HepG2 (cell line): ENCODE measurements at regions not wholly inside any gene's neighbourhood (a gene's known extent, or its start where the extent isn't known, plus 50 kb on each side); places are given as distances from the start of the nearest gene placed in this dataset.
A peak's percentile ranks its signal among the peaks of the same experiment; 100 is the strongest.

Experiments
- ATAC-seq: fragments of 200-7000 bp; cut with Tn5 transposase; 3 replicates; pipeline ENCODE4 v1.9.1; 2020; ENCODE audit warnings: mild to moderate bottlenecking, moderate library complexity
- BruUV-seq: library from RNA; stranded (reverse); fragments of 400-500 nt; replicated peaks from 2 replicates; lab custom pipeline; 2021; lab: Mats Ljungman, UMichigan
- CTCF ChIA-PET: fragments of 300-600 bp; formaldehyde crosslinking; extraction: SDS; loops from one replicate; lab custom pipeline; 2021; ENCODE audit warnings: low total read pairs, inconsistent platforms, low intra/inter-chr PET ratio; lab: Yijun Ruan, JAX
- POLR2A ChIA-PET: fragments of 350-600 bp; sonication (Branson Sonifier 250); formaldehyde crosslinking; loops from one replicate; lab custom pipeline; 2020; ENCODE audit warnings: antibody characterized with exemption, inconsistent platforms; lab: Yijun Ruan, JAX
- DNase-seq: peaks from one replicate; pipeline ENCODE4 v3.0.0-alpha.2; 2015; ENCODE audit warnings: low spot score
- FAIRE-seq: peaks from 3 replicates; lab custom pipeline; 2011; peaks lifted over from hg19 to GRCh38; lab: Jason Lieb, UNC
- H2AFZ ChIP-seq: one replicate; pipeline ENCODE4 v1.6.1; 2011; ENCODE audit warnings: low read length, inconsistent platforms
- H3K27ac ChIP-seq: fragments of 300-600 bp; 3 replicates; pipeline ENCODE4 v1.8.0; 2011; ENCODE audit warnings: mixed run types, mild to moderate bottlenecking, mixed read lengths, low read length, inconsistent platforms; ENCODE audit not compliant: insufficient read depth; ENCODE audit errors: extremely low read length
- H3K27me3 ChIP-seq, 2 experiments: fragments of 200-600 bp in 1 of 2; 2 replicates in 1 of 2; 3 replicates in 1 of 2; pipeline versions ENCODE4 v1.6.0 to v1.8.0; 2011; ENCODE audit warnings: low read length in 2 of 2, mild to moderate bottlenecking in 2 of 2, moderate library complexity in 2 of 2, inconsistent platforms in 1 of 2; ENCODE audit not compliant: insufficient read depth in 2 of 2, control insufficient read depth in 1 of 2
- H3K36me3 ChIP-seq, 2 experiments: fragments of 200-600 bp in 1 of 2; replicated peaks in 1 of 2; 2 replicates in 1 of 2; 3 replicates in 1 of 2; pipeline versions ENCODE4 v1.5.1 to v1.8.0; 2011; ENCODE audit warnings: low read length in 2 of 2, inconsistent platforms in 1 of 2; ENCODE audit not compliant: insufficient read depth in 2 of 2, control insufficient read depth in 1 of 2
- H3K4me1 ChIP-seq: 2 replicates; pipeline ENCODE4 v1.5.1; 2012; ENCODE audit warnings: low read length, inconsistent platforms; ENCODE audit not compliant: insufficient read depth
- H3K4me2 ChIP-seq: 2 replicates; pipeline ENCODE4 v1.6.0; 2011; ENCODE audit warnings: low read depth, low read length, inconsistent platforms
- H3K4me3 ChIP-seq, 3 experiments: fragments of 200-600 bp in 1 of 3; sonication (generic), shearing (Covaris generic) in 1 of 3; replicated peaks in 1 of 3; 2 replicates each; pipeline ENCODE4 v1.5.1; 2011 to 2016; ENCODE audit warnings: low read length in 3 of 3, inconsistent platforms in 2 of 3, low read depth in 2 of 3, mild to moderate bottlenecking in 2 of 3, control low read depth in 1 of 3, mixed read lengths in 1 of 3; ENCODE audit not compliant: insufficient read depth in 1 of 3
- H3K79me2 ChIP-seq: one replicate; pipeline ENCODE4 v1.6.1; 2011; ENCODE audit warnings: low read length, inconsistent platforms; ENCODE audit not compliant: insufficient read depth
- H3K9ac ChIP-seq: 2 replicates; pipeline ENCODE4 v1.6.0; 2011; ENCODE audit warnings: mild to moderate bottlenecking, low read depth, low read length, inconsistent platforms; ENCODE audit not compliant: insufficient read depth
- H3K9me3 ChIP-seq: 2 replicates; pipeline ENCODE4 v1.5.1; 2012; ENCODE audit warnings: mild to moderate bottlenecking, low read length
- H4K20me1 ChIP-seq: 2 replicates; pipeline ENCODE4 v1.6.0; 2011; ENCODE audit warnings: inconsistent platforms, mild to moderate bottlenecking, low read length, moderate library complexity; ENCODE audit not compliant: insufficient read depth
- FOXO1 ChIP-seq: sonication (generic); formaldehyde crosslinking; IDR thresholded peaks from 2 replicates; pipeline ENCODE4 v1.4.0; 2020; ENCODE audit warnings: missing genetic modification reagents
- JARID2 ChIP-seq: sonication (generic); formaldehyde crosslinking; IDR thresholded peaks from 2 replicates; pipeline ENCODE4 v1.8.1; 2023; ENCODE audit warnings: missing genetic modification reagents, inconsistent platforms; ENCODE audit not compliant: insufficient replicate concordance
- KLF16 ChIP-seq, 2 experiments: sonication (generic) in 1 of 2; formaldehyde crosslinking in 1 of 2; IDR thresholded peaks; 2 replicates each; pipeline versions ENCODE4 v1.6.1 to v1.8.0; 2016 to 2023; ENCODE audit warnings: missing genetic modification reagents in 2 of 2, missing compliant biosample characterization in 1 of 2
- MTA1 ChIP-seq: sonication (generic); formaldehyde crosslinking; IDR thresholded peaks from 2 replicates; pipeline ENCODE4 v1.4.0; 2020; ENCODE audit warnings: missing genetic modification reagents, mild to moderate bottlenecking, borderline replicate concordance
- ONECUT2 ChIP-seq: sonication (generic); formaldehyde crosslinking; IDR thresholded peaks from 2 replicates; pipeline ENCODE4 v1.4.0; 2020; ENCODE audit warnings: missing genetic modification reagents
- RAD51 ChIP-seq: fragments of 450-650 bp; IDR thresholded peaks from 2 replicates; pipeline ENCODE4 v1.6.1; 2016; ENCODE audit warnings: borderline replicate concordance
- TFAP4 ChIP-seq: sonication (generic); IDR thresholded peaks from 2 replicates; pipeline ENCODE4 v1.6.1; 2016; ENCODE audit warnings: low read depth, borderline replicate concordance
- ZNF280D ChIP-seq: sonication (generic); formaldehyde crosslinking; IDR thresholded peaks from 2 replicates; pipeline ENCODE4 v1.5.1; 2020; ENCODE audit warnings: mild to moderate bottlenecking, missing genetic modification reagents
- ZNF510 ChIP-seq: sonication (generic); formaldehyde crosslinking; IDR thresholded peaks from 2 replicates; pipeline ENCODE4 v1.4.0; 2020; ENCODE audit warnings: low read depth, mild to moderate bottlenecking, missing genetic modification reagents
- ZNF747 ChIP-seq: sonication (generic); formaldehyde crosslinking; IDR thresholded peaks from 2 replicates; pipeline ENCODE4 v1.8.1; 2023; ENCODE audit warnings: missing genetic modification reagents, mild to moderate bottlenecking, borderline replicate concordance
- ZNF776 ChIP-seq: sonication (generic); formaldehyde crosslinking; IDR thresholded peaks from 2 replicates; pipeline ENCODE4 v1.4.0; 2020; ENCODE audit warnings: mild to moderate bottlenecking, missing genetic modification reagents
- WGBS: methylation state at CpG from one replicate; pipeline ENCODE4 v1.1.6; 2017; ENCODE audit warnings: low lambda C conversion rate; 5-methylcytosine and 5-hydroxymethylcytosine counted together
- in situ Hi-C: cut with HindIII; loops from 2 replicates; pipeline ENCODE4 v1.10.0; 2017; ENCODE audit warnings: low pct_unique_long_range_greater_than_20kb; ENCODE audit not compliant: extremely low pct_ligation_motif_present
- intact Hi-C: fragments of 100-400 bp; cut with micrococcal nuclease; formaldehyde crosslinking; loops from one replicate; pipeline ENCODE4 v1.10.0; 2022; ENCODE audit not compliant: unreplicated experiment
- TF ChIP-seq, protein P1 (sequence below): sonication (generic); formaldehyde crosslinking; IDR thresholded peaks from 2 replicates; pipeline ENCODE4 v1.4.0; 2020; ENCODE audit warnings: mild to moderate bottlenecking, missing genetic modification reagents
- TF ChIP-seq, protein P2 (sequence below): sonication (generic); formaldehyde crosslinking; IDR thresholded peaks from 2 replicates; pipeline ENCODE4 v1.4.0; 2020; ENCODE audit warnings: mild to moderate bottlenecking, low read depth, missing genetic modification reagents
- TF ChIP-seq, protein P3 (sequence below): sonication (generic); formaldehyde crosslinking; IDR thresholded peaks from 2 replicates; pipeline ENCODE4 v1.5.0; 2020; ENCODE audit warnings: mild to moderate bottlenecking, missing genetic modification reagents

GRCh38 chr3:194025119-194025518, 110.8 kb upstream of the HES1 start (continued):
- TF ChIP-seq, protein P1, sequence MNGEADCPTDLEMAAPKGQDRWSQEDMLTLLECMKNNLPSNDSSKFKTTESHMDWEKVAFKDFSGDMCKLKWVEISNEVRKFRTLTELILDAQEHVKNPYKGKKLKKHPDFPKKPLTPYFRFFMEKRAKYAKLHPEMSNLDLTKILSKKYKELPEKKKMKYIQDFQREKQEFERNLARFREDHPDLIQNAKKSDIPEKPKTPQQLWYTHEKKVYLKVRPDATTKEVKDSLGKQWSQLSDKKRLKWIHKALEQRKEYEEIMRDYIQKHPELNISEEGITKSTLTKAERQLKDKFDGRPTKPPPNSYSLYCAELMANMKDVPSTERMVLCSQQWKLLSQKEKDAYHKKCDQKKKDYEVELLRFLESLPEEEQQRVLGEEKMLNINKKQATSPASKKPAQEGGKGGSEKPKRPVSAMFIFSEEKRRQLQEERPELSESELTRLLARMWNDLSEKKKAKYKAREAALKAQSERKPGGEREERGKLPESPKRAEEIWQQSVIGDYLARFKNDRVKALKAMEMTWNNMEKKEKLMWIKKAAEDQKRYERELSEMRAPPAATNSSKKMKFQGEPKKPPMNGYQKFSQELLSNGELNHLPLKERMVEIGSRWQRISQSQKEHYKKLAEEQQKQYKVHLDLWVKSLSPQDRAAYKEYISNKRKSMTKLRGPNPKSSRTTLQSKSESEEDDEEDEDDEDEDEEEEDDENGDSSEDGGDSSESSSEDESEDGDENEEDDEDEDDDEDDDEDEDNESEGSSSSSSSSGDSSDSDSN (CRISPR knock-in tag): no peak
- TF ChIP-seq ZNF776 (CRISPR knock-in tag) (no peak), ONECUT2 (CRISPR knock-in tag) (no peak), KLF16 (CRISPR knock-in tag; IDR thresholded peaks at IDR 0.05) (no peak), TFAP4 (no peak), RAD51 (0 out of 2 replicates have a peak, but pooled peaks have one; percentile 14)
- TF ChIP-seq, all 625 proteins: peak for 2

GRCh38 chr3:194025951-194026350, 110.0 kb upstream of the HES1 start:
- ChIA-PET CTCF (no interaction called here), POLR2A (no interaction called here)
- Histone ChIP-seq H3K27ac (no peak overlapping the region), H3K9me3 (no peaks in the 10 kb centered on the region), H2AFZ (no peak overlapping the region), H3K4me2 (no peak overlapping the region), H3K27me3 (peaks cover 0 to 1% of the 10 kb centered on the region in 2 experiments; a peak in 1 of 5 replicates), H3K4me3 (no peak overlapping the region), H3K4me1 (peaks cover 16% of the 10 kb centered on the region), H3K79me2 (no peaks in the 10 kb centered on the region), H3K36me3 (no peaks in the 10 kb centered on the region), H4K20me1 (no peaks in the 10 kb centered on the region), H3K9ac (no peak overlapping the region)
- in situ Hi-C loops (no loop called here), intact Hi-C loops (no loop called here)
- FAIRE-seq: no peak
- BruUV-seq: no TSS peak
- DNase-seq: no peak
- ATAC-seq: no peak
- WGBS: 72% methylated on average over 3 of the region's 3 CpGs
- TF ChIP-seq ZNF280D (CRISPR knock-in tag) (no peak), MTA1 (CRISPR knock-in tag) (no peak), JARID2 (no peak), FOXO1 (CRISPR knock-in tag) (no peak), ZNF510 (CRISPR knock-in tag) (no peak), ZNF747 (no peak)
- TF ChIP-seq, protein P2, sequence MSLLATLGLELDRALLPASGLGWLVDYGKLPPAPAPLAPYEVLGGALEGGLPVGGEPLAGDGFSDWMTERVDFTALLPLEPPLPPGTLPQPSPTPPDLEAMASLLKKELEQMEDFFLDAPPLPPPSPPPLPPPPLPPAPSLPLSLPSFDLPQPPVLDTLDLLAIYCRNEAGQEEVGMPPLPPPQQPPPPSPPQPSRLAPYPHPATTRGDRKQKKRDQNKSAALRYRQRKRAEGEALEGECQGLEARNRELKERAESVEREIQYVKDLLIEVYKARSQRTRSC (CRISPR knock-in tag): no peak
- TF ChIP-seq, protein P3, sequence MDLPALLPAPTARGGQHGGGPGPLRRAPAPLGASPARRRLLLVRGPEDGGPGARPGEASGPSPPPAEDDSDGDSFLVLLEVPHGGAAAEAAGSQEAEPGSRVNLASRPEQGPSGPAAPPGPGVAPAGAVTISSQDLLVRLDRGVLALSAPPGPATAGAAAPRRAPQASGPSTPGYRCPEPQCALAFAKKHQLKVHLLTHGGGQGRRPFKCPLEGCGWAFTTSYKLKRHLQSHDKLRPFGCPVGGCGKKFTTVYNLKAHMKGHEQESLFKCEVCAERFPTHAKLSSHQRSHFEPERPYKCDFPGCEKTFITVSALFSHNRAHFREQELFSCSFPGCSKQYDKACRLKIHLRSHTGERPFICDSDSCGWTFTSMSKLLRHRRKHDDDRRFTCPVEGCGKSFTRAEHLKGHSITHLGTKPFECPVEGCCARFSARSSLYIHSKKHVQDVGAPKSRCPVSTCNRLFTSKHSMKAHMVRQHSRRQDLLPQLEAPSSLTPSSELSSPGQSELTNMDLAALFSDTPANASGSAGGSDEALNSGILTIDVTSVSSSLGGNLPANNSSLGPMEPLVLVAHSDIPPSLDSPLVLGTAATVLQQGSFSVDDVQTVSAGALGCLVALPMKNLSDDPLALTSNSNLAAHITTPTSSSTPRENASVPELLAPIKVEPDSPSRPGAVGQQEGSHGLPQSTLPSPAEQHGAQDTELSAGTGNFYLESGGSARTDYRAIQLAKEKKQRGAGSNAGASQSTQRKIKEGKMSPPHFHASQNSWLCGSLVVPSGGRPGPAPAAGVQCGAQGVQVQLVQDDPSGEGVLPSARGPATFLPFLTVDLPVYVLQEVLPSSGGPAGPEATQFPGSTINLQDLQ (CRISPR knock-in tag): no peak
